ENCODE measurements at regions not wholly inside any gene's neighbourhood (a gene's known extent, or its start where the extent isn't known, plus 50 kb on each side); places are given as distances from the start of the nearest gene placed in this dataset.

- TF ChIP-seq, protein P1, sequence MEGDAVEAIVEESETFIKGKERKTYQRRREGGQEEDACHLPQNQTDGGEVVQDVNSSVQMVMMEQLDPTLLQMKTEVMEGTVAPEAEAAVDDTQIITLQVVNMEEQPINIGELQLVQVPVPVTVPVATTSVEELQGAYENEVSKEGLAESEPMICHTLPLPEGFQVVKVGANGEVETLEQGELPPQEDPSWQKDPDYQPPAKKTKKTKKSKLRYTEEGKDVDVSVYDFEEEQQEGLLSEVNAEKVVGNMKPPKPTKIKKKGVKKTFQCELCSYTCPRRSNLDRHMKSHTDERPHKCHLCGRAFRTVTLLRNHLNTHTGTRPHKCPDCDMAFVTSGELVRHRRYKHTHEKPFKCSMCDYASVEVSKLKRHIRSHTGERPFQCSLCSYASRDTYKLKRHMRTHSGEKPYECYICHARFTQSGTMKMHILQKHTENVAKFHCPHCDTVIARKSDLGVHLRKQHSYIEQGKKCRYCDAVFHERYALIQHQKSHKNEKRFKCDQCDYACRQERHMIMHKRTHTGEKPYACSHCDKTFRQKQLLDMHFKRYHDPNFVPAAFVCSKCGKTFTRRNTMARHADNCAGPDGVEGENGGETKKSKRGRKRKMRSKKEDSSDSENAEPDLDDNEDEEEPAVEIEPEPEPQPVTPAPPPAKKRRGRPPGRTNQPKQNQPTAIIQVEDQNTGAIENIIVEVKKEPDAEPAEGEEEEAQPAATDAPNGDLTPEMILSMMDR (conservative IDR thresholded peaks at IDR 0.05), result no peak
- no peak for TF ChIP-seq ZFX (IDR thresholded peaks at IDR 0.05)
These were observed 78.3 kb downstream of the SKA1 start for GRCh38 chr18:50453014-50453680.
